Skeletal muscle cell (primary cell): ENCODE measurements at regions not wholly inside any gene's neighbourhood (a gene's known extent, or its start where the extent isn't known, plus 50 kb on each side); places are given as distances from the start of the nearest gene placed in this dataset.
"Not testable (repeated sequence)": the region's sequence is repeated elsewhere in the genome, so short reads cannot be mapped to it uniquely, and the experiment has no call there.

Experiments used
- DNase-seq: peaks from one replicate; pipeline ENCODE4 v3.0.0-alpha.2; 2010; ENCODE audit warnings: low read depth
- H3K4me3 ChIP-seq: 2 replicates; pipeline ENCODE4 v1.5.1; 2011; ENCODE audit warnings: low read depth, mild to moderate bottlenecking, control low read depth, low read length, moderate library complexity

DNA sequence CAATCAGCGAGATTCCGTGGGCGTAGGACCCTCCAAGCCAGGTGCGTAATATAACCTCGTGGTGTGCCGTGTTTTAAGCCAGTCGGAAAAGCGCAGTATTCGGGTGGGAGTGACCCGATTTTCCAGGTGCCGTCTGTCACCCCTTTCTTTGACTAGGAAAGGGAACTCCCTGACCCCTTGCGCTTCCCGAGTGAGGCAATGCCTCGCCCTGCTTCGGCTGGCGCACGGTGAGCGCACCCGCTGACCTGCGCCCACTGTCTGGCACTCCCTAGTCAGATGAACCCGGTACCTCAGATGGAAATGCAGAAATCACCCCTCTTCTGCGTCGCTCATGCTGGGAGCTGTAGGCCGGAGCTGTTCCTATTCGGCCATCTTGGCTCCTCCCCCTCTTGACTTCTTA lies 352.6 kb upstream of the GHITM start:
- not testable (repeated sequence) for H3K4me3 ChIP-seq, DNase-seq

DNA sequence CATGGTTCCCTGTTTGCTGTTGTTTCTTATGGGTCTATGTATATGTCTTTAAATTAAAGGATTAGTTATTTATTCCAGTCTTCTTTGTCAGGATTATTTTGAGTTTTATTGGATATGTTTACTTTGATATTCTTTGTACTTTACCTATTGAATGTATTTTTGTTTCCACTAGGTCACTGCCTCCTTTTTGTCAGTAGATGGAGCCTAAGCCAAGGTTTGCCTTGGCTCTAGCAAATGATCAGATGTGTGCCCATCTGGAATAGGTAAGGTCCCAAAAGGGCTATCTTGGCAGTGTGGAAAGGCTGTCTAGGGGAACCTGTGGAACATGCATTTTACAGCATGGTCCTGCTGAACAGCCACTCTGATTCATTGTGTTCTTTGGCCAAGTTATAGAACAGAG lies 337.3 kb upstream of the GHITM start:
- no peak for DNase-seq
- H3K4me3 ChIP-seq, result no peak overlapping the region

DNA sequence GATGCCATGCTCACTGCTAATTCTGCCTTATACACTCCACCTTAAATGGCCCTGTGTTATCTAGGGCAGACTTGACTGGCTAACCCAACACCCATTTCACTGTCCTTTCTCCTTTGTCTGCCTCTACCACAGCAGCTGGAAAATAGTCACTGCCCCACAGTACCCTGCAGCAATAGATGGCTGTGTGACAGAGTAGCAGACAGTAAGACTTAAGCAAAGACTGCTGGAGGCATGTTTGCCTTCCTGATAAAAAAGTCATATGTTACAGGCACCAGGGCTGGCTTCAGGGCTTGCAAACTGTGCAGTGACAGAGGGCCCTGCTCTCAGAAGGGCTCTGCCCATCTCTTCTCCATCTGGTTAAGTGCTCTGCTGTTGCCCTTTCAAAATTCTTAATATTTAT lies 332.6 kb upstream of the GHITM start:
- no peak for DNase-seq
- H3K4me3 ChIP-seq, result no peak overlapping the region

DNA sequence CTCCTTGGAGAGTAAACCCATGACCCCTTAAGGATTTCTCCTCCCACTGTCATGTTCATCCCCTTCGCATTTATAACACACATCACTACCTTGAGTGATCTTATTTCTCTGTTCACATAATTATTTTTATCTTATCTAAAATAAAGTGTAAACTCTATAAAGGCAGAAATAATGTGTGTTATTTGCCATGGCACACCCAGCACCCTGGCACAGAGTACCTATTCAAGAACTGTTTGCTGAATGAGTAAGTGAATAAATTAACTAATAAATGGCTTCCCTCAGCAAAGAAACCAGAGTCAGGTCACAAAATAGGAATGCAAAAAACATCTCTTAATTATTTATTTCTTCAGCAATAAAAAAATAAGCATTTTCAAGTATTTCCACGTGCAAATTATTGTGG lies 330.3 kb upstream of the GHITM start:
- no peak for DNase-seq
- H3K4me3 ChIP-seq, result no peak overlapping the region

DNA sequence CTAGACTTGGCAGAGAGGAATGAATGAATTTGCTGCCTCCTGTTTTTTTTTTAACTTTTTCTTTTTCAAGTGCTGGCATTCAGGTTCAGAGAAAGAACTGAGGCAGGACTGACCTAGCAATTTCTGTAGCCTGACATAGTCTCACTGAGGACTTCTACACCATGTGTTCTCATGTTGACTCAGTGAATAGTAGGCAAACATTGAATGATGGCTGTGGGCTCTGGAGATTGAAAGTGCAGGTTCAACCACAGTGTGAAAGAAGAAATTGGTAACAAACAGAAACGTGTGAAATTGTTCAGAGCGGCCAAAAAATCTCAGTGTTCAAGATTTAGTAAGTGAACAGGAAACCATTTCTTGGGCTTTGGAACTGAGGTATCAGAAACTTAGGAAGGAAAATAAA lies 322.4 kb upstream of the GHITM start:
- DNase-seq, result no peak
- no peak overlapping the region for H3K4me3 ChIP-seq

DNA sequence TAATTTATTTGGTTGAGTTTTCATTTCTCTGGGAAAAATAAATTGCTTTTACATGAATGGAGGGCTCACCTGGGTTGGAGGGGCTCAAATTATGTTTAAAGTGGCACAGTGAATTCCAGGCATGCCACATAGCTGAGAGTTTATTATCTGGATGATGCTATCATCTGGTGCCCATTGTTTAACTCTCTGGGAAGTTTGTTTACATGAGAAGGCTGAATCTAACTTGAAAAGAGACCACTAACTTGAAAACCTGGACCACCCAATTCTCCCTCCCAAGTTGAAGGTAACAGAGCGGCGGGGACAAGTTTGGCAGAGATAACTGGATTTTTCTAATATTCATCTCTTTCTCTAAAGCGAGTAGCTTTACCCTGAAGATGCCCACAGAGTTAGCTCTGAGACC lies 321.5 kb upstream of the GHITM start:
- DNase-seq, result no peak
- no peak overlapping the region for H3K4me3 ChIP-seq

DNA sequence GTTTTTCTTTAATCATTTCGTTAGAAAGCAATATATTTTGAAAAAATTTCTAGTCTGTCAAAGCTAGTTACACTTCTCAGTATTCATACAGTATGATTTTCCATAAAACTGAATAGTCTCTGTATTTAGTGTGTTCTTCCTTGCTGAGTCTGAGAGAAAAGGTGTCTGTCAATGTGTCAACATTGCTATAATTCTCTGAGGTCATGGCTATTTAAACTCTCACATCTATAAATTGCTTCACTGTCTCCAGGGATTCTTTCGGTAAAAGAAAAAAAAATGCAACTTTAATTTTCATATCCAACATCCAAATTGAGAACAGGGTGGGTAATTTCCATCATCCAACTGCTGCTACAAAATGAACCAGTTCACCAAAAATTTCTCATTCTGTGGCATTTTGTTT lies 319.7 kb upstream of the GHITM start:
- no peak for DNase-seq
- H3K4me3 ChIP-seq, result no peak overlapping the region

DNA sequence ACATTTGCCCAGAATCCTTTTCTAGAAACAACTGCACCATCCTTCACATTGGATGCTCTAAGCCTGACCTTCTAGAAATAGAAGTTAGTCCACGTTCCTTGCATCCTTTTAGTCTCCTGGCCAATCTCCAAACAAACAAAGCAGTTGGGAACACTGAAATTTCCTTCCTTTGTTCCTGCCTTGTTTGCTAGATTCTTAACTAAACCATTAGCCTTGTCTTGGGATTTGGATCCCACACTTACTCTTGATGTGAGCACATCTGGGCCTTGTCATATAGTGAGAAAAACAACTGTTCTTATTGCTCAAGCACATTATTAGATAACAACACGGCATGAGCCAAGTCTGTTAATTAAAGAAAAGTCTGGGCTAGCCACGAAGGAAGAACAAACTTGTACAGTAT lies 319.3 kb upstream of the GHITM start:
- DNase-seq, result no peak
- H3K4me3 ChIP-seq, result no peak overlapping the region

DNA sequence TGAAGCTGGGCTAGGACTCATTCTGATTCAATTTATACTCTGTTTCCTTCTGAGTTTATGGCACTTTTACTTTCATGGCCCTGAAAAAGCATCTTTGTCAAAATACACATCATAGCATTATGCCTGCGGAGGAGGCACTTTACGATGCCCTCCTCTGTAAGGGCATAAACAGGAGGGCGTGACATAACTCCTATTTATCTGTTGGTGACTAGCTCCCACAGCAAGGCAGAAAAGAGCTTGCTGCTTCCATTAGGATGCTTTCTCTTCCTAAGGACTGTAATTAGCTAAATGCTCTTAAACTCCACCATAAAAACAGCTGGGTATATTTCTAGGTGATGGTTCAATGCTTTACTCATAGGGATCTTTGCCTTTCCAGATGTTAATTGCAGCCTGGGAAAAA lies 315.2 kb upstream of the GHITM start:
- DNase-seq, result no peak
- no peak overlapping the region for H3K4me3 ChIP-seq

DNA sequence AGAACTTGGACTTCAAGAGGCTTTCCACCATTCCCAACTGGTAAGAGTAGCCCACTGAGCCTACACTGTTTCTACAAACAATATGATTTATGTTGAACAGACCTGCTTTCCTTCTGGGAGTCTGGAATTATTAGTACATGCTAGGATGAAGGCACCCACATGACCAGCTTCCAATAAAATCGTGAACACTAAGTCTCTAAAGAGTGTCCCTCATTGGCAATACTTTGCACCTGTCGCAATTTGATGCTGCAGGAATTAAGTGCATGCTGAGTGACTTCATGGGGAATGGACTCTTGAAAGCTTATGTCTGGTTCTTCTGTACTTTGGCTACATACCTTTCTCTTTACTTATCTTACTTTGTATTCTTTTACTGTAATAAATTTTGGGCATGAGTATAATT lies 305.2 kb upstream of the GHITM start:
- DNase-seq, result no peak
- H3K4me3 ChIP-seq, result no peak overlapping the region

DNA sequence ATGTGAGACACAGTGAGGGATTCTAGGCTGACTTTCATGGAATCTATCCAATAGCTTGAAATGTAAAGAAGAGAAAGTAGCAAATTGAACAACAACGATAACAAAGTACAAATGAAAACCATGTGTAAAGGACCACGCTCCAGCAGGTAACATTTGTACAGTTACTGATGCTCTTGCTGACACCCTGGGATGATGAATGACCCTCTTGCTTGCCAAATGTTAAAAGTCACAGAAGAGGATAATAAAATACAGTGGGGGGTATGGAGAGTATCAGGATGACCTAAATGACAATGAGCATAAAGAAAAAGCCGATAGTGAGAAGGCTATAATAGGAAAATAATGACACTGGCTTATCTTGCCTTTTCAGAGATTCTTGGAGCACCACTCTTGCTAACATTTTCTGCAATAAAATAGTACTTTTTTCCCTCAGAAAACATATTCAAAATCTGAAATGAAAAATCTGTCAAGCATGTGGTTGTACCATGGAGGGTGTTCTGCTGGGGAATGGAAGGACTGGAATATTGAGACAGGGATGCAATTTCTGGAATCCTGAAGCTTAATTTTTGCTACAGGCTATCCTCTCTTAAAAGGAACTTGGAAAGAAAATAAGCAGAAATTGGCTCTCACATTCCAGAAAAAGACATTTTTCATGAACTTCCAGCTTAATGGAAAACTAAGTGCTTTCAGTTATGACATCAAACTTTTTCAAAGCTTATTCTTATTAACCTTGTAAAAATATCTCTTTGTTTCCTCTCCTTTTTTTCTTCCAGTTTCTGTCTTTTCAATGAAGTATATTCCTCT lies 303.2 kb upstream of the GHITM start:
- H3K4me3 ChIP-seq, result no peak overlapping the region

DNA sequence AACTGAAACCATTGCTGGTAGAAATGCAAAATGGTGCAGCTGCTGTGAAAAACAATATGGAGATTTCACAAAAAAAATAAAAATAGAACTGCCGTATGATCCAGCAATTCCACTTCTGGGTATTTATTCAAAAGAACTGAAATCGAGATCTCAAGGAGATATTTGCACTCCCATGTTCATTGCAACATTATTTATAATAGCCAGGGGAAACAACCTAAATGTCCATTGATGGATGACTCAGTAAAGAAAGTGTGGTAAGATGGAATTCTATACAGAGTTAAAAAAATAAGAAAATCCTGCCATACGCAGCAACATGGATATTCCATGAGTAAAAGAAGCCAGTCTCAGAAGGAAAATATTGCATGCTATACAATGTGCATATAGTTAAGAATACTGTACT lies 290.6 kb upstream of the GHITM start:
- no peak for DNase-seq
- no peak overlapping the region for H3K4me3 ChIP-seq

More for the DNA sequence above, 303.2 kb upstream of the GHITM start:
- no peak for DNase-seq

DNA sequence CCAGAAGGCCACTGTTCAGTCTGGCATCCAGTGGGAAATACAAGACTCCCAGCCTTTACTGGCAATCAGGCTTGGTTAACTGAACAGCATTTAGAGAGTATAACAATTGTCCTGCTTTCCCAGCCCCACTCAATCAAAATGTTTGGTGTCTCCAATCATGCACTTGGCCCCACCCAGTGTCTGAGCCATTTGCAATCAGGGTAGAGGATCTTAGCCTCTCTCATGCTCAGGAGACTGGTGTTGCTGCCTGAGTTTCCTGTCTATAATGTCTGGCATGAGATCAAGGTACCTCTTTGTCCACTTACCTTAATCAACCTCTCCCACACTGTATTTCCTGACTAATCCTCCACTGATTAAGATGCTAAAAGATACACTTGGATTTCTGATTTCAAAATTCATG lies 290.2 kb upstream of the GHITM start:
- DNase-seq, result no peak
- H3K4me3 ChIP-seq, result no peak overlapping the region

DNA sequence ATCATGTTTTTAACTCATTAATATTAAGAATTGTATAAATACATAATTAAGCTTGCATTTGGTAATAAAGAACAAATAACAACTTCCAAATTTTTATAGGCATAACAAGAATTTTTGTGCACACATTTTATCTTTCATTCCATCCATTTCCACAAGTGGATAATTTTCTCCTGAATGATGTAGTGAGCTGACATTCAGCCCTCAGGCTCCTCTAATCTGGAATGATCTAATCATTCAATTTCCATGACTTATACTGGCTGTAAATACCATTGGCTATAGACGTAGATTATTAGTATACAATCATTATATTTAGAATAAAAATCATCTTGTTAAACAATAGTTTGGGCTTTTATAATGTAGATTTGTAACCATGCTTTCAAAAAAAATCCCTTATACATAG lies 287.2 kb upstream of the GHITM start:
- H3K4me3 ChIP-seq, result no peak overlapping the region
- DNase-seq, result no peak

DNA sequence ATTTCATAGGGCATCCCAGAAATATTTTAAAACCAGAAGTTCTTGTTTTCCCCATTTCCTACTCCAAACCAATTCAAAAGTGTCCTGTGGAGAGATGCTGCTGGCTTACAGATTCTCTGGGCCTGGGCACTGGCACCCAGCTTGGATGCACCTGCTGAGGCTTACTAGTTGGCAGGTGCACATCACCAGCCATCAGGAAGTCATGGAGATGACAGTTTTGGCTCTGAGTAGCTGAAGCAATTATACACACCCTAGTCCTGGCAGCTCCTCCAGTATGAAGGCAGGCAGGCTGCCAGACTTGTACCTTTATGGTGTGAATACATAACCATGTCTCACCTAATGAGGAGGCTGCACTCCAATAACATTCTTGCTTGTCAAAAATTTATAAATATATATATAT lies 276.6 kb upstream of the GHITM start:
- no peak for DNase-seq
- no peak overlapping the region for H3K4me3 ChIP-seq

DNA sequence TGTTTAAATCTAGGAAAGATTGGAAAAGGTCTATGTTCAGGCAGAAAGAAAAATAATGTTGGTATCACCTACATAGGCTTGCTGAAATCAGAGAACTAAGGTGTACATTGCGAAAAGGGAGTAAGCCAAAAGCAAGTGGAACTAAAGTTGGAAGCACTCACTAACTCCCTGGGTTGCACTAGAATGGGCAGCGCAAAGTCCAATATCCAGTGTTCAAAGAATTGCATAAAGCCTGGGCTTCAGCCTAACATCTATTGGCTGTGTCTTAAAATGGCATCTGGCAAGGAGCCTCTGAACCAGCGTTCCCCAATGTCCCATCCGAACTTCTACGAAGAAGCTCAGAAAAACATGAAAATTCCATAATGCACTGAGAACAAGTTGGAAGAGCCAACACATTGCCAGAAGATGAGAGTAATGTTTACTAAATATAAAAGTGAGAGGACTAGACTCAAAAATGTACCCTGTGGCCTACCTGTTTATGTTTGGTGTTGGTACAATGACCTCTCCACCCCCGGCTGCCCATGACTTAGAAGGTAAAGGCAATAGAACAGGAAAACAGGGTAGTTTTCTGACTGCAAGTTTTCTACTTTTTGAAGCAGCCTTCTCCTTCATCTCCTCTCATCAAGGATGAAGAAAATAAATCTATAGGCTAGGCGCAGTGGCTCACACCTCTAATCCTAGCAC lies 275.9 kb upstream of the GHITM start:
- DNase-seq, result no peak
- no peak overlapping the region for H3K4me3 ChIP-seq

DNA sequence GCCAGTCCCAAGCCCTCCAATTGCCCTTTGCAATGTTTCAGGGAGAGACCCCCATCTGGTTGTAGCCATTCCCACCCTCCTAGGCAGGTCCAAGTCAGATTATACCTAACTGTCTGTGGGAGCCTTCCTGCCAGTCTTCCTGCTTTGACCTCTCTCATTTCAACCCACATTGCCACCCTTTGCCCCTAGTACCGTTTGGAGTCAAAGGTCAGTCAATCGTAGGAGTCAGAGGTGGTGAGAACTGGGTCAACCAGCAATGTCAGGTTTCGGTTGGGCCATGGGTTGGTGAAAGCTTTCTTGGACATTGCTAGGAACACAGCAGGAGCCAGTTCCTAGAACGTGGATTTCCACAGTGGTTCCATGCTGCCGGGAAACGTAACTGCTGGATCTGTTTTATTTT lies 269.4 kb upstream of the GHITM start:
- DNase-seq, result no peak
- no peak overlapping the region for H3K4me3 ChIP-seq

DNA sequence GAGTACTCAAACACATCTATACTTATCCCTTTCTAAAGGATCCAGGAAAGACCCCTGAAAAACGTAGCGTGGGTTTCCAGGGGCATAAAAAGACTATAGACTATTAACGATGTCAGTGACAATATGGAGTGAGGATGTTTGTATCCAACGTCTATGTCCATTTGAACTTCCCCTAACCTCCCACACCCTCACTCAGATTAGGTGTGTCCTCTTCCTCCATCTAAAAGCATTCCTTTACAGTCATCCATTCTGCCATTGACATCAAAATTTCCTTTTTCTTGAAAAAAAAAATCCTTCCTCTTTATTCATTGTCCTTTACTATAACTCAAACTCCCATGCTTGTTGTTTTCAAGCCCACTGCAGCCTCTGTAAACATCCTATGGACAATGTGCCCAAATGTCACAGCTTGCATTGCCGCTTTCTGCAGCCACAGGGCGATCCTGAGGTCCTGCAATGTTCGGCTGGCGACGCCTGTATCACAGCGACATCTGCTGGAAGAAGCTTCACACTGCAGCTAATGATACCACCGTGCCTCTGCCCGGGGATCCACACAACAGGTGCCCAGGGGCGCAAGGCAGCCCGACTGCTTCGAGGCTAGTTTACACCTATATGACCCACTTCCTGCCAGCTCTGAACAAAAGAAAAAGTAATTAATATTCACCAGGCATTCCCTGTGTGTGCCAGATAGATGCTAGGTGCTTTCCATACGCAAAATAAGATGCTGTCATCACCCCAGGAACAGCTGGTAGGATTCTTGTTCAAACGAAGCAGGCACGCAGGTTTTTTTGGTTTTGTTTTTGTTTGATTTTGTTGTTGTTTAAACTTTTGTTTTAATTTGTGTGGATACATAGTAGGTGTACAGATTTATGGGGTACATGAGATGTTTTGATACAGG lies 267.9 kb upstream of the GHITM start:
- peak; percentile 8 for DNase-seq
- H3K4me3 ChIP-seq, result no peak overlapping the region

DNA sequence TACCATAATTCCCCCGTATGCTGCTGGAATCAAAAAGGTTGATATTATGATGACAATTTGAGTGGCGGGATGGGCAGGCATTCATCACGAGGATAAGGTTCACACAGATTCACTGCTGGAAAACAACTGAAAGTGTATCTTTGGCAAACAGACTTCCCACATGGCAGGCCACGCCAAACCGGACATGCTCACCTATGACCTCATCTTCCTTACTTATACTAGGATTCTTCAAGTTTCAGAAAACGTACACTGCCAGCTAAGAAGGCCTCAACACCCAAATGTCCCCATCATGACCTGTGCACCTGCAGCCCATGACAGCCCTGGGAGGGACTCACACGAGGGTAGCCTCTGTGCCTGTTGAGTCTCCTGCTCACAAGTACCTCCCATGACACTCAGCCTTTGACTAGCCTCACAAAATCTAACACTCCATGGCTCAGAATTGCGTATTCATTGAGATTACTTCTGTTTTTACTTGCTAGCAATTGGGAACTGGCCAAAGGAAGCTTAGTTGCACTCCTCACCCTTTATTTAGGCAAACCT lies 259.0 kb upstream of the GHITM start:
- H3K4me3 ChIP-seq, result no peak overlapping the region

DNA sequence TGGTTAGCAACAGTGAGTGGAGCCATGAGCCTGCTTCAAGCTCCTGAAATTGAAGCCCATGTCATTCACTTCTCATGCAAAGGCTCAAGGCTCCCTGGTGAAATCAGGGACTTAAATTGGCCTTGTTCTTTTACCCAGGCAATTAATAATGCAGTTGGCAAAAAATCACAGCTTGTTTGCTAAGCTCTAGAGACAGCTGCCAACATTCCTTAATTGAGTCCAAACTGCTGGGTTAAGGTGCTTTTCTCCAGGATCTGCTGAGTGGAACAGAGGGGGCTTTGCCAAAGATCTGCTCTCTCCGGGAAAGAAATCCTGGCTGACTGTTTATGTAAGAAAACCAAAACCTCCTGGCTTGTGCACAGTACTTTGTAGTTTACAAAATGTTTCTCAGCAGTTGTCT lies 257.6 kb upstream of the GHITM start:
- no peak for DNase-seq
- no peak overlapping the region for H3K4me3 ChIP-seq

More for the DNA sequence above, 259.0 kb upstream of the GHITM start:
- no peak for DNase-seq
